ENCODE measurements at regions not wholly inside any gene's neighbourhood (a gene's known extent, or its start where the extent isn't known, plus 50 kb on each side); places are given as distances from the start of the nearest gene placed in this dataset.

DNA sequence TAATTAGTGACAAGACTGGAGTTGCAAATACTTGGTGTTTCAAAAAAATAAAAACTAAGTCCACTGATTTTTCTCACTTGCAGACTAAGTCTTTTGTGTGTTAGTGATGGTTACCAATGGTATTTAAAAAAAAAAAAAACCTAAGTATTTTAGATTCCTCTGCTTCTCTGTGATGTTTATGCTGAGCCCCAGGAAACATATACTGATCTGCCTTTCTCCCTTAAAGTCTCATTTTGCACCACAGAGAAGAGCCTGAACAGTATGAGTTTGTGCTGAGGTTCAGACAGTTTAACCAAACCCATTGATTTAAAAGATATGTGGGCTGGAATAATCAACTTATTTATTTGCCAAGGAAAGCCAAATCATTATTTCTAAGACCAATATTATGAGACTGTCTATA lies 1305.0 kb downstream of the PCDH18 start:
- TF ChIP-seq CTCF (conservative IDR thresholded peaks at IDR 0.05; ENCODE audit: low read depth, low read length) (no peak), EZH2 (IDR thresholded peaks at IDR 0.05; ENCODE audit: borderline replicate concordance, low read depth, low read length, poor library complexity, severe bottlenecking) (no peak)

Data from A673 (cell line).